HL-60 (cell line): ENCODE measurements at regions not wholly inside any gene's neighbourhood (a gene's known extent, or its start where the extent isn't known, plus 50 kb on each side); places are given as distances from the start of the nearest gene placed in this dataset.

Source experiments
- CTCF ChIP-seq: IDR thresholded peaks from one replicate; pipeline ENCODE4 v1.5.1; 2011; ENCODE audit warnings: low read length, control low read depth, inconsistent platforms; ENCODE audit not compliant: insufficient read depth
- GABPA ChIP-seq: IDR thresholded peaks from 2 replicates; pipeline ENCODE4 v1.6.1; 2012; ENCODE audit warnings: low read depth
- POLR2AphosphoS5 ChIP-seq: IDR thresholded peaks from 2 replicates; pipeline ENCODE4 v1.6.1; 2012; ENCODE audit warnings: low read depth
- REST ChIP-seq: IDR thresholded peaks from 2 replicates; pipeline ENCODE4 v1.6.1; 2012; ENCODE audit warnings: low read depth; ENCODE audit not compliant: insufficient replicate concordance

GRCh38 chr5:167112556-167112955 lies 1178.9 kb upstream of the WWC1 start:
- TF ChIP-seq CTCF (no peak), POLR2AphosphoS5 (no peak), GABPA (no peak), REST (no peak)
